HCT116 (cell line): ENCODE measurements at regions not wholly inside any gene's neighbourhood (a gene's known extent, or its start where the extent isn't known, plus 50 kb on each side); places are given as distances from the start of the nearest gene placed in this dataset.

Source experiments
- ATAC-seq: fragments of 200-7000 bp; cut with Tn5 transposase; 2 replicates; pipeline ENCODE4 v1.9.1; 2020; ENCODE audit warnings: mild to moderate bottlenecking, moderate library complexity
- BruUV-seq: library from RNA; stranded (reverse); fragments of 400-500 nt; replicated peaks from 2 replicates; lab custom pipeline; 2021; lab: Mats Ljungman, UMichigan
- CTCF ChIA-PET: fragments of 300-600 bp; sonication (Branson Sonifier 250); formaldehyde crosslinking; loops from one replicate; lab custom pipeline; 2021; ENCODE audit warnings: antibody characterized with exemption; lab: Charles Lee
- POLR2A ChIA-PET: fragments of 300-600, 350-600 bp; sonication (Branson Sonifier 250); formaldehyde crosslinking; loops from one replicate; lab custom pipeline; 2021; ENCODE audit warnings: antibody characterized with exemption; lab: Charles Lee
- RAD21 ChIA-PET, 2 experiments: fragments of 300-600 bp; sonication (Branson Sonifier 250); formaldehyde crosslinking; loops; one replicate each; lab custom pipeline; 2023; ENCODE audit warnings: low total read pairs in 2 of 2; ENCODE audit not compliant: uncharacterized antibody in 2 of 2, unreplicated experiment in 2 of 2, low non-redundant PET in 1 of 2; lab: Charles Lee
- DNase-seq: peaks from one replicate; pipeline ENCODE4 v3.0.0-alpha.2; 2010; ENCODE audit warnings: low read depth, low spot score
- H2AFZ ChIP-seq: fragments of 200-600 bp; shearing (Covaris generic), sonication (generic); 2 replicates; pipeline ENCODE4 v1.6.1; 2017; ENCODE audit warnings: low read depth, mixed run types, mixed read lengths, antibody characterized with exemption, low read length; ENCODE audit not compliant: poor library complexity, severe bottlenecking
- H3K27ac ChIP-seq: 2 replicates; pipeline ENCODE4 v1.5.1; 2012; ENCODE audit warnings: low read depth, low read length
- H3K27me3 ChIP-seq: fragments of 200-600 bp; sonication (generic); 2 replicates; pipeline ENCODE4 v1.6.1; 2016; ENCODE audit warnings: mixed run types, low read length, mixed read lengths; ENCODE audit not compliant: insufficient read depth
- H3K36me3 ChIP-seq, 2 experiments: fragments of 200-500 bp in 1 of 2; fragments of 200-600 bp in 1 of 2; sonication (Bioruptor generic) in 1 of 2; sonication (generic) in 1 of 2; 2 replicates each; pipeline versions ENCODE4 v1.5.1 to v1.6.1; 2014 to 2016; ENCODE audit warnings: low read length in 2 of 2, inconsistent platforms in 1 of 2, mixed read lengths in 1 of 2, mixed run types in 1 of 2; ENCODE audit not compliant: insufficient read depth in 2 of 2, control insufficient read depth in 1 of 2
- H3K4me1 ChIP-seq, 2 experiments: fragments of 200-600 bp in 1 of 2; sonication (generic) in 1 of 2; 2 replicates each; pipeline versions ENCODE4 v1.5.1 to v1.6.1; 2012 to 2017; ENCODE audit warnings: low read length in 2 of 2, inconsistent platforms in 1 of 2, mild to moderate bottlenecking in 1 of 2, mixed read lengths in 1 of 2, mixed run types in 1 of 2, moderate library complexity in 1 of 2; ENCODE audit not compliant: insufficient read depth in 2 of 2, control insufficient read depth in 1 of 2
- H3K4me2 ChIP-seq: fragments of 200-600 bp; sonication (generic); 2 replicates; pipeline ENCODE4 v1.6.1; 2017; ENCODE audit warnings: mixed run types, low read length, mixed read lengths
- H3K4me3 ChIP-seq, 2 experiments: fragments of 200-600 bp in 1 of 2; sonication (generic) in 1 of 2; replicated peaks in 1 of 2; 2 replicates each; pipeline ENCODE4 v1.5.1; 2011 to 2016; ENCODE audit warnings: low read length in 2 of 2, control low read depth in 1 of 2, low read depth in 1 of 2, mild to moderate bottlenecking in 1 of 2, mixed read lengths in 1 of 2, mixed run types in 1 of 2
- H3K79me2 ChIP-seq: fragments of 200-600 bp; sonication (generic); 2 replicates; pipeline ENCODE4 v1.6.1; 2017; ENCODE audit warnings: mild to moderate bottlenecking, mixed run types, low read length, moderate library complexity, mixed read lengths; ENCODE audit not compliant: insufficient read depth
- H3K9ac ChIP-seq: fragments of 200-600 bp; sonication (generic); 2 replicates; pipeline ENCODE4 v1.6.1; 2016; ENCODE audit warnings: low read length, mixed read lengths
- H3K9me2 ChIP-seq: fragments of 200-600 bp; sonication (generic), shearing (Covaris generic); 2 replicates; pipeline ENCODE4 v1.6.1; 2017; ENCODE audit warnings: mixed run types, mild to moderate bottlenecking, moderate library complexity; ENCODE audit not compliant: insufficient read depth
- H3K9me3 ChIP-seq, 2 experiments: fragments of 200-500 bp in 1 of 2; fragments of 200-600 bp in 1 of 2; sonication (Bioruptor generic) in 1 of 2; sonication (generic) in 1 of 2; 2 replicates each; pipeline ENCODE4 v1.6.1; 2014 to 2017; ENCODE audit warnings: low read length in 2 of 2, mixed read lengths in 2 of 2, inconsistent platforms in 1 of 2, low read depth in 1 of 2, mild to moderate bottlenecking in 1 of 2, mixed run types in 1 of 2, moderate library complexity in 1 of 2; ENCODE audit not compliant: control insufficient read depth in 1 of 2, insufficient read depth in 1 of 2
- H4K20me1 ChIP-seq: fragments of 200-600 bp; sonication (generic), shearing (Covaris generic); 2 replicates; pipeline ENCODE4 v1.6.1; 2017; ENCODE audit warnings: mixed run types, mild to moderate bottlenecking, moderate library complexity; ENCODE audit not compliant: insufficient read depth
- ATF3 ChIP-seq: IDR thresholded peaks from 2 replicates; pipeline ENCODE4 v1.6.1; 2012
- CTCF ChIP-seq, 3 experiments: fragments of 200-600 bp in 1 of 3; sonication (generic) in 1 of 3; IDR thresholded peaks in 2 of 3; conservative IDR thresholded peaks in 1 of 3; 2 replicates each; pipeline ENCODE4 v1.5.1; 2012 to 2017; ENCODE audit warnings: low read depth in 2 of 3, low read length in 2 of 3, antibody characterized with exemption in 1 of 3, borderline replicate concordance in 1 of 3, control low read depth in 1 of 3, mild to moderate bottlenecking in 1 of 3, mixed read lengths in 1 of 3, mixed run types in 1 of 3, moderate library complexity in 1 of 3; ENCODE audit not compliant: insufficient read depth in 1 of 3
- EGR1 ChIP-seq: IDR thresholded peaks from 2 replicates; pipeline ENCODE4 v1.6.1; 2012; ENCODE audit warnings: low read depth
- ELF1 ChIP-seq: IDR thresholded peaks from 2 replicates; pipeline ENCODE4 v1.6.1; 2012; ENCODE audit warnings: low read depth, borderline replicate concordance
- EZH2phosphoT487 ChIP-seq: fragments of 200-600 bp; IDR thresholded peaks from 2 replicates; pipeline ENCODE4 v1.6.1; 2018; ENCODE audit warnings: antibody characterized with exemption, borderline replicate concordance
- FOSL1 ChIP-seq: IDR thresholded peaks from 2 replicates; pipeline ENCODE4 v1.6.1; 2012; ENCODE audit warnings: low read depth
- MAX ChIP-seq: IDR thresholded peaks from 2 replicates; pipeline ENCODE4 v1.6.1; 2012
- REST ChIP-seq: IDR thresholded peaks from 2 replicates; pipeline ENCODE4 v1.6.1; 2012; ENCODE audit warnings: low read depth
- SRF ChIP-seq: IDR thresholded peaks from 2 replicates; pipeline ENCODE4 v1.6.1; 2012; ENCODE audit warnings: low read depth
- TCF7L2 ChIP-seq: IDR thresholded peaks from 2 replicates; pipeline ENCODE4 v1.7.0; 2011; ENCODE audit warnings: borderline replicate concordance, inconsistent platforms; ENCODE audit not compliant: insufficient read depth, insufficient read length; ENCODE audit errors: extremely low read depth
- YY1 ChIP-seq: IDR thresholded peaks from 2 replicates; pipeline ENCODE4 v1.6.1; 2011; ENCODE audit warnings: low read length, low read depth, moderate library complexity, mild to moderate bottlenecking; ENCODE audit not compliant: insufficient replicate concordance; ENCODE audit errors: extremely low read depth
- ZBTB33 ChIP-seq: IDR thresholded peaks from 2 replicates; pipeline ENCODE4 v1.6.1; 2011; ENCODE audit warnings: mild to moderate bottlenecking, low read length, moderate library complexity; ENCODE audit not compliant: insufficient replicate concordance; ENCODE audit errors: extremely low read depth
- ZFX ChIP-seq: fragments of 450-650 bp; IDR thresholded peaks from 2 replicates; pipeline ENCODE4 v1.6.1; 2017
- ZNF274 ChIP-seq: fragments of 200-500 bp; sonication (Bioruptor generic); IDR thresholded peaks from 2 replicates; pipeline ENCODE4 v1.6.1; 2014; ENCODE audit warnings: mild to moderate bottlenecking, low read depth, low read length, inconsistent platforms
- intact Hi-C: fragments of 100-400 bp; cut with micrococcal nuclease; formaldehyde crosslinking; loops from 2 replicates; pipeline ENCODE4 v1.10.0; 2022

- intact Hi-C loops = no loop called here
- BruUV-seq = no TSS peak
- POLR2A ChIA-PET = no interaction called here
- RAD21 ChIA-PET = no interaction called here
- CTCF ChIA-PET = no interaction called here
- ATAC-seq (no peak), DNase-seq (no peak)
- H3K4me2 ChIP-seq = no peak overlapping the region
- H3K9me3 ChIP-seq = no peaks in the 10 kb centered on the region; a peak in 1 of 4 replicates
- H4K20me1 ChIP-seq = no peaks in the 10 kb centered on the region
- no peak overlapping the region for H3K27ac ChIP-seq
- TF ChIP-seq ZNF274 (no peak), YY1 (no peak), ZFX (no peak), EGR1 (no peak), TCF7L2 (no peak), ATF3 (no peak), MAX (no peak), ELF1 (no peak), CTCF (IDR thresholded peaks at IDR 0.05 in 2 of 3, conservative IDR thresholded peaks at IDR 0.05 in 1 of 3; ENCODE audit: borderline replicate concordance in 1 of 3, insufficient read depth in 1 of 3, low read depth in 2 of 3, low read length in 2 of 3) (no peak), SRF (no peak), FOSL1 (no peak), REST (no peak), EZH2phosphoT487 (no peak), ZBTB33 (no peak)
- TF ChIP-seq, all 23 proteins: peak for 0
- Histone ChIP-seq H3K9ac (no peak overlapping the region), H3K27me3 (no peaks in the 10 kb centered on the region), H3K9me2 (no peaks in the 10 kb centered on the region), H3K79me2 (no peaks in the 10 kb centered on the region), H3K4me1 (no peaks in the 10 kb centered on the region), H3K4me3 (no peak overlapping the region), H3K36me3 (no peaks in the 10 kb centered on the region), H2AFZ (no peak overlapping the region)
Measured at GRCh38 chr13:86729206-86729605, 930.0 kb upstream of the SLITRK6 start.
